HuH-7 (cell line): ENCODE measurements at regions not wholly inside any gene's neighbourhood (a gene's known extent, or its start where the extent isn't known, plus 50 kb on each side); places are given as distances from the start of the nearest gene placed in this dataset.
"Not testable (repeated sequence)": the region's sequence is repeated elsewhere in the genome, so short reads cannot be mapped to it uniquely, and the experiment has no call there.

Experiments used
- DNase-seq: peaks from one replicate; pipeline ENCODE4 v3.0.0; 2011; ENCODE audit warnings: low spot score

GRCh38 chr1:65527707-65528503 is 107.4 kb downstream of the LEPR start:
- DNase-seq, result no peak

- no peak for DNase-seq
Observed at GRCh38 chr1:65531972-65532570, 111.6 kb downstream of the LEPR start.

- DNase-seq, result no peak
Observed at GRCh38 chr1:65535981-65536380, 115.5 kb downstream of the LEPR start.

DNA sequence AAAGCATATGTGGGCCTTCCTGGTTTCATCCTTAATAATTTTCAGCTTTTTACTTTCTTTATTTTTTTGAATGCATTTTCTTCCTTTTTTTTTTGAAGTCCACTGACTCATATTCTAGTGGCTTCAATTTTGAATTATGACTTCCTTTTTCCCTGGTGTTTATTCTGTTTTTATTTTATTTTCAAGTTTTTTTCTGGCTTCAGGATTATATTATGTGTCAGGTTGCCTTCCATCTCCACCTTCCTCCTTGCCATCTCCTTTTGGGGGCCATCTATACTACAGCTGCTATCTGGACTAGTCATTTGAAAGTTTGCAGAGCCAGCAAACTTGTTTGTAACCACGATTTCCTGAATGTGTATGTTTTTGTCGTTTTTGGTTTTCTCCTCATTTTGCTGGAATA is 117.6 kb downstream of the LEPR start:
- no peak for DNase-seq

- DNase-seq, result no peak
Observed at GRCh38 chr1:65538664-65539063, 118.2 kb downstream of the LEPR start.

DNA sequence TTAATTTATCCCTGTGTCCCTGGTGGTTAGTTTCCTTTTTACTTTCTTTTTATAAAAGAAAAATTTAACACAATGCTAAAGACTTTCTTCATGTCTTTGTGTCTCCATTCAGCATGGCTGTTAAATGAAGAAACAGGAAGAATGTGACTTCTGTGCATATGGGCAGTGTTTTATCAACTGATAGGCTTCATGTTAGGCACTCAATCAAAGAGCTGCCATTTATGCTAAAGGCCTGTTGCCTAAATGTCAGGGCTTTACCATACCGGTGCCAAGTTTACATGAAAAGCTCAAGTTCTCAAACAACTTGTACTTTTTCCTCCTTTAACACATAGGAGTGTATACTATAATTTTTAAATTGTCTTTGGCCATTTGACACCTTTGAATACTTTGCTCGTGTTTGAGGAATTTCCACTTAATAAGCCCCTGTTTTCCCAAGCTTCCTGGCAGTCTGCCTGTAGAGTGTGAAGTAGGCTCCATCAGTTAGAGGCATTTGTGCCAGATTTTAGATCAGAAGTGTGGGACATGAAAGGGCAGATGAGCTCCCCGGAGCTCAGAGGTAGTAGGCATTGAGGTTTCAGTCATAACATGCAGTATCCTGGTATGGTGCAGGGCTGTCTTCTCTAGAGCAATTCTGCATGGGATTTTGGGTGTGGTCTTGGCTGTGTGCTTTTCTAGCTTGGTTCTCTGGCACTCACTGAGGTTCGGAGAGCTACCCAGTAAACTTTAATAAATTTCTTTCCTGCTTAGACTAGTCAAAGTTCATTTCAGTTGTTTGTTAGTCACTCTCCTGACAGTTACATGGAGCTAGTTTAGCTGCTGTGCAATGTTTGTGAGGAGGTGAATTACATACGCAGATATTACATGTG is 119.0 kb downstream of the LEPR start:
- no peak for DNase-seq

- DNase-seq, result no peak
Observed at GRCh38 chr1:65541161-65541560, 120.7 kb downstream of the LEPR start.

DNA sequence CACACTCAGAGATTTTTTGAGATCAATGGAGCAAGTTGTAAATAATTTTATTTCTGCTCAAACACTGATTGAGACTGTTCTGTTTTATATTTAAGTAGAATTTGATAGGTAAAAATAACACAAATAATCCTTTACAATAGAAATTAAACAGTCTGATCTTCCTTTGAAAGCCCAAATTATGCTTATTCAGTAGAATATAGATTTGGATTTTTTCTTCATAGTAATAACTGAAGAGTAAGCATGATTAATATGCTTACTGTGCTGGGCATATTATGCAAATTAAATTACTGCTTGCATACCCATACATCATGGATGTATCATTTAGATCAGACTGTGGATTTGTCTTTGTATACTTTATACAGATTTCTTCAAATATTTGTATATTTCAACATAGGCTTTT is 121.4 kb downstream of the LEPR start:
- DNase-seq, result no peak

DNA sequence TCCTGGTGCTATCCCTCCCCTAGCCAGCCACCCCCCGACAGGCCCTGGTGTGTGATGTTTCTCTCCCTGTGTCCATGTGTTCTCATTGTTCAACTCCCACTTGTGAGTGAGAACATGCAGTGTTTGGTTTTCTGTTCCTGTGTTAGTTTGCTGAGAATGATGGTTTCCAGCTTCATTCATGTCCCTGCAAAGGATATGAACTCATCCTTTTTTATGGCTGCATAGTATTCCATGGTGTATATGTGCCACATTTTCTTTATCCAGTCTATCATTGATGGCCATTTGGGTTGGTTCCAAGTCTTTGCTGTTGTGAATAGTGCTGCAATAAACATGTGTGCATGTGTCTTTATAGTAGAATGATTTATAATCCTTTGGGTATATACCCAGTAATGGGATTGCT is 122.1 kb downstream of the LEPR start:
- not testable (repeated sequence) for DNase-seq

DNA sequence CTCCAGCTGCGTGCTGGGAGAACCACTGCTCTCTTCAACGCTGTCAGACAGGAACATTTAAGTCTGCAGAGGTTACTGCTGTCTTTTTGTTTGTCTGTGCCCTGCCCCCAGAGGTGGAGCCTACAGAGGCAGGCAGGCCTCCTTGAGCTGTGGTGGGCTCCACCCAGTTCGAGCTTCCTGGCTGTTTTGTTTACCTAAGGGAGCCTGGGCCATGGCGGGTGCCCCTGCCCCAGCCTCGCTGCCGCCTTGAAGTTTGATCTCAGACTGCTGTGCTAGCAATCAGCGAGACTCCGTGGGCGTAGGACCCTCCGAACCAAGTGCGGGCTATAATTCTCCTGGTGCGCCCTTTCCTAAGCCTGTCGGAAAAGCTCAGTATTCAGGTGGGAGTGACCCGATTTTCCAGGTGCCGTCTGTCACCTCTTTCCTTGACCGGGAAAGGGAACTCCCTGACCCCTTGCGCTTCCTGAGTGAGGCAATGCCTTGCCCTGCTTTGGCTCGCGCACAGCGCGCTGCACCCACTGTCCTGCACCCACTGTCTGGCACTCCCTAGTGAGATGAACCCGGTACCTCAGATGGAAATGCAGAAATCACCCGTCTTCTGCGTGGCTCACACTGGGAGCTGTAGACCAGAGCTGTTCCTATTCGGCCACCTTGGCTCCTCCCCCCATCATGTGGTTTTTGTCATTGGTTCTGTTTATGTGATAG is 130.0 kb downstream of the LEPR start:
- DNase-seq, result not testable (repeated sequence)

- DNase-seq, result not testable (repeated sequence)
Observed at GRCh38 chr1:65552484-65552883, 132.0 kb downstream of the LEPR start.

DNA sequence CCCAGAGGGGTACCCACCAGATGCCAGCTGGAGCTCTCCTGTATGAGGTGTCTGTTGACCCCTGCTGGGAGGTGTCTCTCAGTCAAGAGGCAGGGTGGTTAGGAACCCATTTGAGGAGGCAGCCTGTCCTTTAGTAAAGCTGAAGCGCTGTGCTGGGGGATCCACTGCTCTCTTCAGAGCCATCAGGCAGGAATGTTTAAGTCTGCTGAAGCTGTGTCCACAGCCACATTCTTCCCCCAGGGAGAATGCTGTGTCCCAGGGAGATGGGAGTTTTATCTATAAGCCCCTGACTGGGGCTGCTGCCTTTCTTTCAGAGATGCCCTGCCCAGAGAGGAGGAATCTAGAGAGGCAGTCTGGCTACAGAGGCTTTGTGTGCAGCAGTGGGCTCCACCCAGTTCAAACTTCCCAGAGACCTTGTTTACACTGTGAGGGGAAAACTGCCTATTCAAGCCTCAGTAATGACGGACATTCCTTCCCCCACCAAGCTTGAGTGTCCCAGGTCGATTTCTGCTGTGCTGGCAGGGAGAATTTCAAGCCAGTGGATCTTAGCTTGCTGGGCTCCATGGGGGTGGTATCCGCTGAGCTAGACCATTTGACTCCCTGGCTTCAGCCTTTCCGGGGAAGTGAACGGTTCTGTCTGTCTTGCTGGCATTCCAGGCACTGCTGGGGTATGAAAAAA is 133.8 kb downstream of the LEPR start:
- DNase-seq, result peak; percentile 16

- DNase-seq, result no peak
Observed at GRCh38 chr1:65554829-65555228, 134.4 kb downstream of the LEPR start.

DNA sequence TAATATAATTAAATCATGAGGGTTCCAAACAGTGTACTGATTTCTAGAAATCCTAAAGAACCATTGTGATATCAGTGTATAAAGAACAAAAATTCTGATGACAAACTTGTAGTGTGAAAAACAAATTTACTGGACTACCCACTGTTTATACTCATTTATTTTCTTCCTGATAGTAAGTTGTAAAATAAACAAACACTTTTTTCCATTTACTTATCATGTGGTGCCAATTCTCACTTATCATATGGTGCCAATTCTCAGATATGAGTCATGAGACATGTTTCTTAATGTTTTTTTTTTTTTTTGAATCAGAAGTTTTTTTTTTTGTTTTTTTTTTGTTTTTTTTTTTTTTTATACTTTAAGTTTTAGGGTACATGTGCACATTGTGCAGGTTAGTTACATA is 137.7 kb downstream of the LEPR start:
- DNase-seq, result no peak

GRCh38 chr1:65564493-65564892 is 144.0 kb downstream of the LEPR start:
- DNase-seq, result peak; percentile 5

DNA sequence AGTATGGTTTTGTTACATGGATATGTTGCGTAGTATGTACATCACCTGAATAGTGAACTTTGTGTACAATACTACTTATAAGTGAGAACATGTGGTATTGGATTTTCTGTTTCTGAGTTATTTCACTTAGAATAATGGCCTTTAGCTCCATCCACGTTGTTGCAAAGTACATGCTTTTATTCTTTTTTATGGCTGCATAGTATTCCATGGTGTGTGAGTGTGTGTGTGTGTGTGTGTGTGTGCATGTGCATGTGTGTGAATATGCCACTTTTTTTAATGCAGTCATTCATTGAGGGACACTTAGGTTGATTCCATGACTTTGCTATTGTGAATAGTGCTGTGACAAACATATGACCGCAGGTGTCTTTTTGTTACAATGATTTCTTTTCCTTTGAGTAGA is 147.8 kb downstream of the LEPR start:
- DNase-seq, result no peak

- DNase-seq, result no peak
Observed at GRCh38 chr1:65572701-65573421, 152.4 kb downstream of the LEPR start.

DNA sequence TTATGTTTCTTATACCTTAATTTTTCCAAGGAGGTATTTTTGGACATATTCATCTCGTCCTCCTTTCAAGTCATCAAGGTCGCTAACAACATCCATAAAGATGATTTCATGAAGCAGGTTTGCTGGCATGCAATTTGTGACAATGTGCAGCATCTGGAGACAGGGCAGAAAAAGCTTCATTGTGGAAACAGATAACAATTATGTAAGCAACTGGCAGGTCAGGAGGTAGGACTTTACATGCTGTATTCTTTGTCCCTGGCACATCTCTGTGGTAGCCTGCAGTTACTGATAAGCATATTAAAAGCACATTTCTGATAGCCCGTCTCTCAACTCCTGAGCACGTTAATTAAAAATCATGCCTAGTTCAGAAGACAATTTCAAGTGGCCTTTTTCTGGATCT is 156.8 kb downstream of the LEPR start:
- no peak for DNase-seq

- not testable (repeated sequence) for DNase-seq
Observed at GRCh38 chr1:65577982-65578381, 157.5 kb downstream of the LEPR start.

DNA sequence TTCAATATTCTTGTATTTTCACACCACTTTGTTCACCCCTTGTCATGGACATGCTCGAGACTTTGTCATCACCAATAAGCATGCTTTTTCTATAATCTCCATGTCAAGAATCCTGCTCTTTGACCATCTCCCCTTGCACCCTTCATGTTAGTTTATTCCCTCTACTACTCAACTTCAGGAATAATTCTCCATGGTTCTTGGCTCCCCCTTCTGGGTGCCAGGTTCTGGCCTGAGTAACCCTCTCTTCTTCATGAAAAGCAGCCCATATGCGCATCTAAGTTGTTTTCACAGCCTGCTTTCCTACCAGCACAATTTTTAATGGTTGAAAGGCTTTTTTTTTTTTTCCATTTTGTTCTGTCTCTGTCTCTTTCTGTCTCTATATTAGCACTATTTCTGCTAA is 160.7 kb downstream of the LEPR start:
- DNase-seq, result peak; percentile 5

- DNase-seq, result no peak
Observed at GRCh38 chr1:65584399-65584798, 163.9 kb downstream of the LEPR start.
